OCI-LY1 (cell line): ENCODE measurements at regions not wholly inside any gene's neighbourhood (a gene's known extent, or its start where the extent isn't known, plus 50 kb on each side); places are given as distances from the start of the nearest gene placed in this dataset.

Experiments used
- CTCF ChIP-seq: fragments of 200-600 bp; sonication (generic), shearing (Covaris generic); IDR thresholded peaks from 2 replicates; pipeline ENCODE4 v1.5.1; 2017; ENCODE audit warnings: mild to moderate bottlenecking, antibody characterized with exemption, low read length, moderate library complexity, mixed read lengths
- EZH2 ChIP-seq: fragments of 200-600 bp; sonication (generic), shearing (Covaris generic); IDR thresholded peaks from 2 replicates; pipeline ENCODE4 v1.8.0; 2017; ENCODE audit warnings: borderline replicate concordance, mixed run types, mild to moderate bottlenecking, antibody characterized with exemption, low read length, moderate library complexity, mixed read lengths

DNA sequence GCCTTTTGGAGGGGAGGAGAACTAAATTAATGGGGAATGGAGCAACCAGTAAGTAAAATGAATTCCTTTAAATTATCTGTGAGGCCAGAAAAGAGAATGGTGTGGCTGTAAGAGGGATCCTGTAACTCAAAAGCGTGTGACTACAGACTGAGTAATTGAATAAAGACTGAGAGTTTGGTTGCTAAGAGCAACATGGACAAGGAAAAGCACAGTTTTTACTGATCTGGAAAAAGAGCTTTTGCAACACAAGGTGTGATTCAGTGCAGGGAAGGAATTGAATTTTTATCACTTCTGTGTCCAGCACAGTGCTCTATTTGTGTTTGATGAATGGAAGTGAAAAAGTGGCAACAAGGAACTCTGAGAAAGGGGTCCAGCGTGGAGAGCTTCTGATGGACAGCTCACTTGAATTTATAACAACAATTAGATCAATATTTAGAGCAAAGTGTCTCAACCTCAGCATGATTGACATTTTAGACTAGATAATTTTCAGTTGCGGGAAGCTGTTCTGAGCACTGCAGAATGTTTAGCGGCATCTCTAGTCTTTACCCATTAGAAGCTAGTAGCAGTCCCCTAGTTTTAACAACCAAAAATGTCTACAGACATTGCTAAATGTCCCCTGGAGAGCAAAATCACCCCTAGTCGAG lies 202.8 kb upstream of the BDNF start:
- TF ChIP-seq CTCF (no peak), EZH2 (no peak)
